Fibroblast of skin of right quadriceps (primary cell): ENCODE measurements at regions not wholly inside any gene's neighbourhood (a gene's known extent, or its start where the extent isn't known, plus 50 kb on each side); places are given as distances from the start of the nearest gene placed in this dataset.
"Not testable (repeated sequence)": the region's sequence is repeated elsewhere in the genome, so short reads cannot be mapped to it uniquely, and the experiment has no call there.

Source experiments
- DNase-seq: peaks from one replicate; pipeline ENCODE4 v3.0.0-alpha.2; 2013

DNA sequence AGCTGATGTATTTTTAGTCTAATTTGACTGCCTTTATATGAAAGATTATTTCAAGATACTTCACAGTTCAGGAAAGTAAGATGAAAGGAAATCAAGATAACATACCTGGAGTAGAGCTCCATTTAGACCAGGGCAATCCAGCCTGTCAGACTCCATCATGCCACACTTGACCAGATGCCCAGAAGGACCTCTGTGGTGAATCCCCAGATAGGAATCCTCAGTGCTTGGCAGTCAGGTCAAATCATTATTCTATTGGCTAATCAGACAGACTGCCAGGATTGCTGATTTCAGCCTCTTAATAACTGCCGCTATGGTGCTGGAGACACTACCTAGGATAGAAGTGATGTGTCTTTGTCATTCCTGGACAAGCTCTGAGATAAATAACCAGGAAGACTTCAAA lies 404.2 kb downstream of the STK39 start:
- DNase-seq = no peak

DNA sequence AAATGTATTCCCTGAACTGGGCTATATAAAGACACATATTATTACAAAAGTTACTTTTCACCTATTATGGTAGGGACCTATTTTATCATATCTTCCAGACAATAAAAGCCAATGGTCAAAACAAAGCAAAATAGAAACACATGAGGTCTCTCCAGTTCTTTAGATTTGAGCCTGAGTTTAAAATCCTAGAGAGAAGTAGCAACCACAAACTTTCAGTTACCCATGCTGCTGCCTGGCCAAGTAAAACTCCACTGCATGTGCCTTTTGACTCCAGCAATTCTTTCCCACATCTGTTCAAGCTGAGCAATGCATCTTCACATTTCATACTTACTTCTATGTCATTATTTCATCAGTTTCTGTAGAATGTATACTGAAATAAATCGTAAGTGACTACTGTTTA lies 405.3 kb downstream of the STK39 start:
- DNase-seq = no peak

DNA sequence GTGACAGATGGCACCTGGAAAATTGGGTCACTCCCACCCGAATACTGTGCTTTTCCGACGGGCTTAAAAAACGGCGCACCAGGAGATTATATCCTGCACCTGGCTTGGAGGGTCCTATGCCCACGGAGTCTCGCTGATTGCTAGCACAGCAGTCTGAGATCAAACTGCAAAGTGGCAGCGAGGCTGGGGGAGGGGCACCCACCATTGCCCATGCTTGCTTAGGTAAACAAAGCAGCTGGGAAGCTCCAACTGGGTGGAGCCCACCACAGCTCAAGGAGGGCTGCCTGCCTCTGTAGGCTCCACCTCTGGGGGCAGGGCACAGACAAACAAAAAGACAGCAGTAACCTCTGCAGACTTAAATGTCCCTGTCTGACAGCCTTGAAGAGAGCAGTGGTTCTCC lies 412.1 kb downstream of the STK39 start:
- not testable (repeated sequence) for DNase-seq

GRCh38 chr2:167834707-167835106 lies 412.7 kb downstream of the STK39 start:
- no peak for DNase-seq

DNA sequence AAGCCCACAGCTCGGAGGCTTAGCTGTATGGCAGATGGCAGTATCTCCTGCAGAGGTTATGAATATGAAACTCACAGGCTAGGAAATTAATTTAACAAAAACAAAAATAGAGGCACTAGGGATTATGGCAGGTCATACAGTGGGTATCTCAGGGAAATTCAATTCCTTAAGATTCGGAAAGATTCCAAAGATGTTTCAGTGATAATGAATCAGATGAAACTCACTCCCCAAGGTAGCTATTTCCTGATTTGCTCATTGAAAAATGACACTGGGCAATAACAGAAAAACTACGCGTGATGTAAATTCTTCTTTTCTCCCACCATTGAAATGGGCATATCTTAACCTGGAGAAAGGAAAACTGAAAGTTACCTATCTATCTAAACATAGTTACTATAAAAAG lies 414.1 kb downstream of the STK39 start:
- no peak for DNase-seq

DNA sequence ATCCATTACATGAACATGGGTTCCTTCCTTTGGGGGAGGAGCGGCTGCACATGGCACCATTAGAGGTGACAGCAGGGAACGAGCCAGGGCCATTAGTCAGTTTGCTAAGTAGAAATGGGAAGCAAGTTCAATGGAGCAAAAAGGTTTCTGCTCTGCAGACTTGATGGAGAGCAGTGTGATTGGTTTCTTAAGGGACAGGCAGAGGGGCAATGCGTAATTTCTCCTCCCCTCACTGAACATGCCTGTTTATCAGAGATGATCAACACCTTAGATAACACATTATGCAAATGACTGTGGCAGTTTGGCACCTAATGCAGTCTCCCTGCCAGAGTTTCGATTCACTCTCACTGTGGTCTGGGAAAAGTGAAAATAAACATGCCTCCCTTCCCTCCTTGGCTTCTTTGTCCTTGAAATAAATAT lies 414.5 kb downstream of the STK39 start:
- DNase-seq = no peak

GRCh38 chr2:167827352-167828097 lies 419.9 kb downstream of the STK39 start:
- no peak for DNase-seq

- no peak for DNase-seq
Measured at GRCh38 chr2:167826906-167827305, 420.5 kb downstream of the STK39 start.

- no peak for DNase-seq
Measured at GRCh38 chr2:167825664-167826063, 421.7 kb downstream of the STK39 start.

DNA sequence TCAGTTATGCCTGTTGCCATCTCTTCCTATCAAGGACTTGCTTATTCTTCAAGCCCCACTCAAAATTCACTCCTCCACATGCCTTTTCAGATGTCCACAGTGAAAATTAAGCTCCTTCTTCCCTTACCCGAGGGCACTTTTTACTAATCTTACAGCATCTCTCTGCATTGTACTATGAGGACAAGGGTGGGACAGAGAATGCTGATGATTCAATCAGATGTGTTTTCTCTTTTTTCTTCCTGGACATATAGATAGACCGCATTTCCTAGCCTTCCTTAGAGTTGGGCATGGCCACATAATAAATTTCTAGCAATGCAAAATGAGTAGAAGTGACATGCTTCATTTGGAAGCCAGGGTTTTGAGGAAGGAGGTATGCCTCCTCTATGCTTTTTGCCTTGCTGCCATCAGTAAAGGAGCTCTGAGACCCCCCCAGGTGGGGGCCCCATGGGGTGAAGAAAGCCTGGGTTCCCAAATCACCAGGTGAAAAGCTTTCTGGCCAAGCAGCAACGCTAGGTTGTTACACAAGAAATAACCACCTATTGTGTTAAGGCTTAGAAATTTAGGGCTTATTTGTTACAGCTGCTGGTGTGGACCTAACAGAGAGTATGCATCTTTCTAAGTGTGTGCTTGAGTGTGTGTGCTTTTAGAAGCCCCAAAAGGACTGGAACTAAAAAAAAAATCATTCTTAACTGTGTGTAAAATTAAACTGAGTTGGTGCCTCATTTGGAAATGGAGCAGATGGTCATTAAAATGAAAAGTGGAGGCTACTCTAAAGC lies 424.5 kb downstream of the STK39 start:
- no peak for DNase-seq

GRCh38 chr2:167820488-167820887 lies 426.9 kb downstream of the STK39 start:
- no peak for DNase-seq

GRCh38 chr2:167818521-167818920 lies 428.9 kb downstream of the STK39 start:
- DNase-seq = no peak

GRCh38 chr2:167817908-167818307 lies 429.5 kb downstream of the STK39 start:
- DNase-seq = no peak

DNA sequence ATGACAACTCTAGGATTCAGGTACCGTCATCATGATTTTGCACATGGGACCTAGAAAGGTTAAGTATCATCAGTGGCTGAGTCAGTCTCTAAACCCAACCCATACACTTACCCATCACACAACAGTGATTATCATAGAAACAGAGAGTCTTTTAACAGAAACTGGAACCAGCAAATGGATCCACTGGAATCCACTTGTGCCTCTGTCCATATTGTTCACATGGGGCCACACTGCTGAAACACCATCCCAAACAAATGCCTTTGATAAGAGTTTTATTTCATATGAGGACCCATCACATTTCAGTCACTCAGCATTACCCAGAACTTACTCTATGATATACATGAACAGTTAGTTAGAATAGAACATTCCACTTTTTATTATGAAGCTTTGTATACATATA lies 430.0 kb downstream of the STK39 start:
- DNase-seq = no peak

DNA sequence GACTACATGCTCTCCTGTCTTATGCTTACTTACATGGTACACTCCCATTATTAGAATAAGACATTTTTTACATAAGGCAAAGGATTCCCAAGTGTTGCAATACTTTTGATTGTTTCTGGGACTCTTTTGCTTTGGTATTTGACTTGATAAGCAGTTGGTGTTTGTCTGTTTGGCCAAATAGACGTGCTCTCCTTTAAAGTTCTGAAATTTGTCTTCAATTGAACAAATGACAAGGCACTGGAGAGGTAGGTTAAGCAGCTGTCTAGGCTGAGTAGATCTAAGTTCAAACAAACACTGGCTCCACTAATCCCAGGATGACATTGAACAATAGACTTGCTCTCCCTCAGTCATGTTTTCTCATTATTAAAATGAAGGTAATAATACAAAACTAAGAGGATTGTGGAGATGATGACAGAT lies 430.5 kb downstream of the STK39 start:
- DNase-seq = no peak

- no peak for DNase-seq
Measured at GRCh38 chr2:167814881-167815718, 432.3 kb downstream of the STK39 start.

GRCh38 chr2:167814482-167814880 lies 432.9 kb downstream of the STK39 start:
- DNase-seq = not testable (repeated sequence)

GRCh38 chr2:167809799-167810198 lies 437.6 kb downstream of the STK39 start:
- DNase-seq = not testable (repeated sequence)

DNA sequence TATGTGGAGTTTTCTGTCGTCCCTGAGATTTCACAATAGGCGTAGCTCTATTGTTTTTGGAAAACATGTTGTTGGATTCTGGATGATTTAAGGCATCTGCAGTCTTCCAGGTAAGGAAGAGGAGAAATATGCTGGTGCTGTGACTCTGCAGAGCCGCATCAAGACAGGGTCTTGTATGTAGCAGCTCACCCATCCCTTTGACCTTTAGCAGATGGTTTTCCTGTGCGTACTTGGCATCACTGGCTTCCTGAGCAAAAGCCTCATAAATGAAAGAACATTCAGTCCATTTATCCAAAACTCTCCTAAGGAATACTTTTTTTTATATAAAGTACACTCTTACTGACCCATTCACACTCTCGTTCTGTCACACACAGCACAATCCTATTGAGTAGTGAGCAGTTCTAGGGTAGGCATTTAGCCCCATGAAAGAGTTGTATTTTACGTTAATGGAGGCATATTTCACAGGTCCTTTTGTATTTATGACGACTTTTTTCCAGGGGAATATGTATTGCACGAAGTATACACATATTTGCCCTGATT lies 443.9 kb downstream of the STK39 start:
- DNase-seq = no peak

- no peak for DNase-seq
Measured at GRCh38 chr2:167794554-167795255, 452.7 kb downstream of the STK39 start.

DNA sequence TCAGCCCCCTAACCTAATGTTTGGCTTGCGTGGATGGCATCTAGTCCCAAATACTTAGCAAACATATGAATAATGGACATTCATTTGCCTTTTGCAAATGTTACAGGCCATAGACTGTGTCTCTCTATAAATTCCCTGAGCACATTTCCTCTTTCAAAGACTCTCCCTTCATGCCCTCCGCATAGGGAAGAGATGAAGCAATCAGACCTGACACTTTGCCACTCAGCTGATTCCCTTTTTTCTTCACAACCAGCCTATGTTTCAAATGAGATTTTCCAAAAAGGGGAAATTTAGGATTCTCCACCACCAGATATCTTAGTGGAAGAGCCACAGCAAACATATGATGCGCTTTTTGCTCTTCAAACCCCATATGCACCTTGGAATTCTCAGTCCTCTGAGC lies 453.7 kb downstream of the STK39 start:
- DNase-seq = no peak

DNA sequence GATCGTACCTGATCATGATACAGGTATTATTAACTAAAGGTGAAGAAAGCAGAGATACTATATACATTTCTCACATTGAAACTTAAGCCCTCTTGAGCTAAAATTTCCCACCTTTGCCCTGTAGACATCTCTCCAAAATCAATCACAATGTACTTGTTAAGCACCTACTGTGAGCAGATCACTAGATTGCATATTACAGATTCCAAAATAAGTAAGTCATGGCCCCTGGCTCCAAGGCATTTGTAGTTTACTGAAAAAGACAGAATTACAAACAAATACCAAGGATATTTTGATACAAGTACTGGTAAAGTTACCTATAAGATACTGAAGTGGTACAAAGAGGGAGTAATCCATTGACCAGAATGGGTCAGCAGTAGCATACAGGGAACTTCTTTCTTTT lies 455.3 kb downstream of the STK39 start:
- DNase-seq = no peak
